ENCODE measurements at regions not wholly inside any gene's neighbourhood (a gene's known extent, or its start where the extent isn't known, plus 50 kb on each side); places are given as distances from the start of the nearest gene placed in this dataset.

DNA sequence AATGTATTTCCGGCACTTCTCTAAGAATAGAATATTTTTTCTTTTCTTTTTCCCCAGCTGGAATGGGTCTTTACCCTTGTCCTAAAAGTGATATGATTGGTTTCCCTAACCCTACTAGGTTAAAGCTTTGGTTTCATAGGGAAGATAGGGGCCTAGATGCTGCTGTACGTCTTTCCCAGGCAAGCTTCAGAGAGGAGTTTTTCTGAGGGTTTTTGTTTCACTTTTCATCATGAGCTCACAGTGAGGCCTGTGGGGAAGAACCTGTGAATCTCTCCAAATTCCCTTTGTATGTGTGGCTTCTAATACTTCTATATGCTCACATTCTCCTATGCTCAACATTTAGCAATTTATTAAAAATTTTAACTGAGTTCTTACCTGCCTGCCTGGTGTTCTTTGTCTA lies 320.0 kb upstream of the PCDH18 start:
- TF ChIP-seq, protein P1, sequence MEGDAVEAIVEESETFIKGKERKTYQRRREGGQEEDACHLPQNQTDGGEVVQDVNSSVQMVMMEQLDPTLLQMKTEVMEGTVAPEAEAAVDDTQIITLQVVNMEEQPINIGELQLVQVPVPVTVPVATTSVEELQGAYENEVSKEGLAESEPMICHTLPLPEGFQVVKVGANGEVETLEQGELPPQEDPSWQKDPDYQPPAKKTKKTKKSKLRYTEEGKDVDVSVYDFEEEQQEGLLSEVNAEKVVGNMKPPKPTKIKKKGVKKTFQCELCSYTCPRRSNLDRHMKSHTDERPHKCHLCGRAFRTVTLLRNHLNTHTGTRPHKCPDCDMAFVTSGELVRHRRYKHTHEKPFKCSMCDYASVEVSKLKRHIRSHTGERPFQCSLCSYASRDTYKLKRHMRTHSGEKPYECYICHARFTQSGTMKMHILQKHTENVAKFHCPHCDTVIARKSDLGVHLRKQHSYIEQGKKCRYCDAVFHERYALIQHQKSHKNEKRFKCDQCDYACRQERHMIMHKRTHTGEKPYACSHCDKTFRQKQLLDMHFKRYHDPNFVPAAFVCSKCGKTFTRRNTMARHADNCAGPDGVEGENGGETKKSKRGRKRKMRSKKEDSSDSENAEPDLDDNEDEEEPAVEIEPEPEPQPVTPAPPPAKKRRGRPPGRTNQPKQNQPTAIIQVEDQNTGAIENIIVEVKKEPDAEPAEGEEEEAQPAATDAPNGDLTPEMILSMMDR (conservative IDR thresholded peaks at IDR 0.05 in 1 of 2, IDR thresholded peaks at IDR 0.05 in 1 of 2; ENCODE audit: extremely low read depth in 1 of 2, insufficient read depth in 1 of 2, low read depth in 1 of 2, low read length in 2 of 2), result no peak
- no peak for TF ChIP-seq EZH2 (IDR thresholded peaks at IDR 0.05; ENCODE audit: borderline replicate concordance, low read length)
